DOHH2 (cell line): ENCODE measurements at regions not wholly inside any gene's neighbourhood (a gene's known extent, or its start where the extent isn't known, plus 50 kb on each side); places are given as distances from the start of the nearest gene placed in this dataset.

Experiments
- EZH2phosphoT487 ChIP-seq: fragments of 200-600 bp; sonication (generic); IDR thresholded peaks from 2 replicates; pipeline ENCODE4 v1.6.1; 2017; ENCODE audit warnings: borderline replicate concordance, mild to moderate bottlenecking, antibody characterized with exemption, low read length, moderate library complexity, mixed read lengths
- TF ChIP-seq, protein P1 (sequence below): fragments of 200-600 bp; sonication (generic); IDR thresholded peaks from one replicate; pipeline ENCODE4 v1.5.1; 2014; ENCODE audit warnings: antibody characterized with exemption, mild to moderate bottlenecking, low read depth, low read length; ENCODE audit not compliant: poor library complexity, severe bottlenecking

DNA sequence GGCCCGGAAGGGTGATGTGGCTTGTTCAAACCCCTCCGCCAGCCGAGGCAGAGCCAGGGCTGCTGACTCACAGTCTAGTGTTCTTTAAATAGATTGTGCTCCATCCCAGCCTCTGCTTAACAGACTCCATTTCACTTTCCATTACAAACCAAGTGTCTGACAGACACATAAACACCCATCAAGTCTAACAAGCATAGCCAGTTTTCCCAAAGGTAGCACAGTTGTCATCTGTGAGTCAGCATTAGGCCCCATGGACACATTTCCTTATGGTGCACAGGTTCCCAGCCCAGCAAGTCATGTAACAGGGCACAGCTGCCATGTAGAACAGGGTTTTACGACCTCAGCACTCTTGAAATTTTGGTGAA is 109.9 kb upstream of the RAP2B start:
- TF ChIP-seq, protein P1, sequence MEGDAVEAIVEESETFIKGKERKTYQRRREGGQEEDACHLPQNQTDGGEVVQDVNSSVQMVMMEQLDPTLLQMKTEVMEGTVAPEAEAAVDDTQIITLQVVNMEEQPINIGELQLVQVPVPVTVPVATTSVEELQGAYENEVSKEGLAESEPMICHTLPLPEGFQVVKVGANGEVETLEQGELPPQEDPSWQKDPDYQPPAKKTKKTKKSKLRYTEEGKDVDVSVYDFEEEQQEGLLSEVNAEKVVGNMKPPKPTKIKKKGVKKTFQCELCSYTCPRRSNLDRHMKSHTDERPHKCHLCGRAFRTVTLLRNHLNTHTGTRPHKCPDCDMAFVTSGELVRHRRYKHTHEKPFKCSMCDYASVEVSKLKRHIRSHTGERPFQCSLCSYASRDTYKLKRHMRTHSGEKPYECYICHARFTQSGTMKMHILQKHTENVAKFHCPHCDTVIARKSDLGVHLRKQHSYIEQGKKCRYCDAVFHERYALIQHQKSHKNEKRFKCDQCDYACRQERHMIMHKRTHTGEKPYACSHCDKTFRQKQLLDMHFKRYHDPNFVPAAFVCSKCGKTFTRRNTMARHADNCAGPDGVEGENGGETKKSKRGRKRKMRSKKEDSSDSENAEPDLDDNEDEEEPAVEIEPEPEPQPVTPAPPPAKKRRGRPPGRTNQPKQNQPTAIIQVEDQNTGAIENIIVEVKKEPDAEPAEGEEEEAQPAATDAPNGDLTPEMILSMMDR = no peak
- TF ChIP-seq EZH2phosphoT487 = no peak
